Kidney epithelial cell (primary cell): ENCODE measurements at regions not wholly inside any gene's neighbourhood (a gene's known extent, or its start where the extent isn't known, plus 50 kb on each side); places are given as distances from the start of the nearest gene placed in this dataset.

ENCODE experiments used
- DNase-seq: peaks from one replicate; pipeline ENCODE4 v3.0.0-alpha.2; 2010; ENCODE audit warnings: low read depth
- H3K27me3 ChIP-seq: 2 replicates; pipeline ENCODE4 v1.6.0; 2011; ENCODE audit warnings: low read length; ENCODE audit not compliant: control insufficient read depth, insufficient read depth
- H3K36me3 ChIP-seq: 2 replicates; pipeline ENCODE4 v1.5.1; 2011; ENCODE audit warnings: low read length; ENCODE audit not compliant: control insufficient read depth, insufficient read depth
- H3K4me3 ChIP-seq: 2 replicates; pipeline ENCODE4 v1.5.1; 2011; ENCODE audit warnings: low read depth, mild to moderate bottlenecking, control low read depth, low read length
- CTCF ChIP-seq: IDR thresholded peaks from 2 replicates; pipeline ENCODE4 v1.5.1; 2011; ENCODE audit warnings: mild to moderate bottlenecking, moderate library complexity, low read length, control low read depth, inconsistent platforms; ENCODE audit not compliant: insufficient read depth, poor library complexity, severe bottlenecking

GRCh38 chr15:96595951-96596350, 265.5 kb downstream of the NR2F2 start:
- TF ChIP-seq CTCF, result no peak

GRCh38 chr15:96598514-96598913, 268.0 kb downstream of the NR2F2 start:
- no peak for TF ChIP-seq CTCF
- Histone ChIP-seq H3K4me3 (no peak overlapping the region), H3K27me3 (no peaks in the 10 kb centered on the region), H3K36me3 (no peaks in the 10 kb centered on the region)
- no peak for DNase-seq

More at GRCh38 chr15:96595951-96596350, 265.5 kb downstream of the NR2F2 start:
- Histone ChIP-seq H3K27me3 (no peaks in the 10 kb centered on the region), H3K36me3 (no peaks in the 10 kb centered on the region), H3K4me3 (no peak overlapping the region)
- no peak for DNase-seq

- no peak for TF ChIP-seq CTCF
- H3K36me3 ChIP-seq, result no peaks in the 10 kb centered on the region
- no peak for DNase-seq
Measured at GRCh38 chr15:96599268-96599667, 268.8 kb downstream of the NR2F2 start.

GRCh38 chr15:96600350-96600749, 269.9 kb downstream of the NR2F2 start:
- no peaks in the 10 kb centered on the region for H3K27me3 ChIP-seq
- no peak overlapping the region for H3K4me3 ChIP-seq
- DNase-seq, result no peak
- no peak for TF ChIP-seq CTCF
- no peaks in the 10 kb centered on the region for H3K36me3 ChIP-seq

More at GRCh38 chr15:96599268-96599667, 268.8 kb downstream of the NR2F2 start:
- Histone ChIP-seq H3K27me3 (no peaks in the 10 kb centered on the region), H3K4me3 (no peak overlapping the region)

- DNase-seq, result no peak
- Histone ChIP-seq H3K27me3 (no peaks in the 10 kb centered on the region), H3K36me3 (no peaks in the 10 kb centered on the region), H3K4me3 (no peak overlapping the region)
- TF ChIP-seq CTCF, result no peak
Measured at GRCh38 chr15:96606617-96607016, 276.1 kb downstream of the NR2F2 start.

GRCh38 chr15:96610757-96611156, 280.3 kb downstream of the NR2F2 start:
- Histone ChIP-seq H3K36me3 (no peaks in the 10 kb centered on the region), H3K4me3 (no peak overlapping the region), H3K27me3 (no peaks in the 10 kb centered on the region)
- TF ChIP-seq CTCF, result no peak
- no peak for DNase-seq
